22Rv1 (cell line): ENCODE measurements at regions not wholly inside any gene's neighbourhood (a gene's known extent, or its start where the extent isn't known, plus 50 kb on each side); places are given as distances from the start of the nearest gene placed in this dataset.

ENCODE experiments used
- CTCF ChIP-seq: fragments of 450-650 bp; IDR thresholded peaks from 2 replicates; pipeline ENCODE4 v1.5.1; 2017; ENCODE audit warnings: mild to moderate bottlenecking
- ZFX ChIP-seq: fragments of 450-650 bp; IDR thresholded peaks from 2 replicates; pipeline ENCODE4 v1.6.1; 2017; ENCODE audit warnings: antibody characterized with exemption, borderline replicate concordance

GRCh38 chr3:132241776-132242514 is 75.3 kb upstream of the ACP3 start:
- TF ChIP-seq CTCF (no peak), ZFX (no peak)
